ENCODE measurements at regions not wholly inside any gene's neighbourhood (a gene's known extent, or its start where the extent isn't known, plus 50 kb on each side); places are given as distances from the start of the nearest gene placed in this dataset.

DNA sequence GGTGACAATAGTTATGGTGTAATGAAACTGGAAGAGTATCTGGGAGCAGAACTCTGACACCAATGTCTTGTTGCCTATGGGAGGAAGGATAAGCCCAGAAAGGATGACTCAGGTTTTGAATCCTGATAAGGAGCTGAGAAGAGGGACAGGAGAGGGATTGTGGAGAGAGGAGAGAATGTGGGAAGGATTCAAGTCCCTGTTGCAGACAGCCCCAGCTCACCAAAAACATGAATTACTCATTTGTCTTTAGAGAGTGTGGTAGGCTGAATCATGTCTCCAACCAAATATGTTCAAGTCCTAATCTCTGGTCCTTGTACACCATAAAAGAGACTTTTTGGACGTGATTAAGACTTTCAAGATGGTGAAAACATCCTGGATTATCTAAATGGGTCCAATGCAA is 206.9 kb upstream of the PHYHIPL start:
- TF ChIP-seq, protein P1, sequence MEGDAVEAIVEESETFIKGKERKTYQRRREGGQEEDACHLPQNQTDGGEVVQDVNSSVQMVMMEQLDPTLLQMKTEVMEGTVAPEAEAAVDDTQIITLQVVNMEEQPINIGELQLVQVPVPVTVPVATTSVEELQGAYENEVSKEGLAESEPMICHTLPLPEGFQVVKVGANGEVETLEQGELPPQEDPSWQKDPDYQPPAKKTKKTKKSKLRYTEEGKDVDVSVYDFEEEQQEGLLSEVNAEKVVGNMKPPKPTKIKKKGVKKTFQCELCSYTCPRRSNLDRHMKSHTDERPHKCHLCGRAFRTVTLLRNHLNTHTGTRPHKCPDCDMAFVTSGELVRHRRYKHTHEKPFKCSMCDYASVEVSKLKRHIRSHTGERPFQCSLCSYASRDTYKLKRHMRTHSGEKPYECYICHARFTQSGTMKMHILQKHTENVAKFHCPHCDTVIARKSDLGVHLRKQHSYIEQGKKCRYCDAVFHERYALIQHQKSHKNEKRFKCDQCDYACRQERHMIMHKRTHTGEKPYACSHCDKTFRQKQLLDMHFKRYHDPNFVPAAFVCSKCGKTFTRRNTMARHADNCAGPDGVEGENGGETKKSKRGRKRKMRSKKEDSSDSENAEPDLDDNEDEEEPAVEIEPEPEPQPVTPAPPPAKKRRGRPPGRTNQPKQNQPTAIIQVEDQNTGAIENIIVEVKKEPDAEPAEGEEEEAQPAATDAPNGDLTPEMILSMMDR (IDR thresholded peaks at IDR 0.05): no peak
- no peak for TF ChIP-seq POLR2A (IDR thresholded peaks at IDR 0.05)
